ENCODE measurements at regions not wholly inside any gene's neighbourhood (a gene's known extent, or its start where the extent isn't known, plus 50 kb on each side); places are given as distances from the start of the nearest gene placed in this dataset.

DNA sequence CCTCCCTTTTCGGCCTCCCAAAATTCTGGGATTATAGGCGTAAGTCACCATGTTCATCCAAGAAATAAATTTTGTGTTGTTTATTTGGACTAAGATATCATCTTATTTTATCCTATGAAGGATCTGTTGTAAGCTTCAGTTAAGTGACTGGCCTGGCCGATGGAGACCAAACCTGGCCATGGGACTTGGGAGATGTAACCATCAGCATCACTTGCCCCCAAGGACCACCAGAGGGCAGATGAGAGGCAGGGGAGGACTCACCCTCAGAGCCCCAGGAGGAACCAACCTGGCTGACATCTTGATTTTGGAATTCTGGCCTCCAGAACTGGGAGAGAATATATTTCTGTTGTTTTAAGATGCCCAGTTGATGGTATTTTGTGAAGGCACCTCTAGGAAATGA is 266.7 kb downstream of the CDH26 start:
- Histone ChIP-seq H3K4me3 (ENCODE audit: insufficient read depth, low read length, poor library complexity, severe bottlenecking) (no peak overlapping the region), H3K27ac (ENCODE audit: low read depth, low read length) (no peak overlapping the region), H3F3A (ENCODE audit: insufficient read depth) (no peaks in the 10 kb centered on the region), H3K27me3 (ENCODE audit: low read length) (no peaks in the 10 kb centered on the region), H3K9me3 (ENCODE audit: insufficient read depth, low read length) (0 out of 2 replicates have a peak, but pooled peaks cover 4% of the 10 kb centered on the region), H3K9ac (ENCODE audit: low read length) (no peak overlapping the region), H4K20me1 (ENCODE audit: low read depth, low read length) (no peaks in the 10 kb centered on the region), H3K79me2 (ENCODE audit: insufficient read depth, low read length) (no peaks in the 10 kb centered on the region), H3K4me2 (ENCODE audit: low read depth, low read length, poor library complexity, severe bottlenecking) (no peak overlapping the region), H3K9me2 (replicated peaks; ENCODE audit: insufficient read depth, low read length) (no peaks in the 10 kb centered on the region), H2AFZ (ENCODE audit: low read depth, low read length, severe bottlenecking) (no peak overlapping the region), H3K36me3 (ENCODE audit: low read length) (no peaks in the 10 kb centered on the region)
- peak; percentile 30 for TF ChIP-seq CTCF (IDR thresholded peaks at IDR 0.05; ENCODE audit: insufficient read depth, low read length, poor library complexity, severe bottlenecking)
- no peak for TF ChIP-seq EZH2phosphoT487 (conservative IDR thresholded peaks at IDR 0.05; ENCODE audit: low read length)

DNA sequence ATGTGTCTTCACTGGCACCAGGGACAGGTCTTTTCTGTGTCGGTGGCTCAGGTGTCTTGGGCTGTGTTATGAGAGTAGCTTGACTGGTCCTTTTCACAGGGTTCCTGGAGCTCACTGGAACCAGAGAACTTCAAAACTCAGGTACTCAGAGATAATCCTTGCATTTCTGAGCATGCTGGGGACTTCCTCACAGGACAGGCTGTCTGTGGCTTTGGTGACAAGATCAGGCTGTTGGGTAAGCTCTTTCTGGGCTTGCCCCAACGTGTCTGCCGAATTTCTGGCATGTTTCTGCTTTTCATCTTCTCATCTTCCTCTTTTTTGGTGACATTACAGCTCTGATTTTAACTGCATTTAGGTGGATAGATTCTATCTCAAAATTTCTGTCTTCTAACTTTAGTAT is 270.0 kb downstream of the CDH26 start:
- Histone ChIP-seq H3K36me3 (ENCODE audit: low read length) (no peaks in the 10 kb centered on the region), H3K79me2 (ENCODE audit: insufficient read depth, low read length) (no peaks in the 10 kb centered on the region), H3K27me3 (ENCODE audit: low read length) (no peaks in the 10 kb centered on the region), H4K20me1 (ENCODE audit: low read depth, low read length) (no peaks in the 10 kb centered on the region), H3K4me2 (ENCODE audit: low read depth, low read length, poor library complexity, severe bottlenecking) (no peak overlapping the region), H3K4me3 (ENCODE audit: insufficient read depth, low read length, poor library complexity, severe bottlenecking) (no peak overlapping the region), H3K9me2 (replicated peaks; ENCODE audit: insufficient read depth, low read length) (no peaks in the 10 kb centered on the region), H3F3A (ENCODE audit: insufficient read depth) (no peaks in the 10 kb centered on the region), H3K9ac (ENCODE audit: low read length) (no peak overlapping the region), H3K27ac (ENCODE audit: low read depth, low read length) (no peak overlapping the region), H3K9me3 (ENCODE audit: insufficient read depth, low read length) (0 out of 2 replicates have a peak, but pooled peaks cover 4% of the 10 kb centered on the region), H2AFZ (ENCODE audit: low read depth, low read length, severe bottlenecking) (no peak overlapping the region)
- TF ChIP-seq EZH2phosphoT487 (conservative IDR thresholded peaks at IDR 0.05; ENCODE audit: low read length), result no peak
- no peak for TF ChIP-seq CTCF (IDR thresholded peaks at IDR 0.05; ENCODE audit: insufficient read depth, low read length, poor library complexity, severe bottlenecking)

- Histone ChIP-seq H3K4me2 (ENCODE audit: low read depth, low read length, poor library complexity, severe bottlenecking) (no peak overlapping the region), H3K27ac (ENCODE audit: low read depth, low read length) (no peak overlapping the region), H3K9ac (ENCODE audit: low read length) (no peak overlapping the region), H3K79me2 (ENCODE audit: insufficient read depth, low read length) (no peaks in the 10 kb centered on the region), H3K27me3 (ENCODE audit: low read length) (no peaks in the 10 kb centered on the region), H3K36me3 (ENCODE audit: low read length) (no peaks in the 10 kb centered on the region), H3K9me3 (ENCODE audit: insufficient read depth, low read length) (no peaks in the 10 kb centered on the region), H3F3A (ENCODE audit: insufficient read depth) (no peaks in the 10 kb centered on the region), H4K20me1 (ENCODE audit: low read depth, low read length) (no peaks in the 10 kb centered on the region), H3K4me3 (ENCODE audit: insufficient read depth, low read length, poor library complexity, severe bottlenecking) (no peak overlapping the region), H3K9me2 (replicated peaks; ENCODE audit: insufficient read depth, low read length) (no peaks in the 10 kb centered on the region), H2AFZ (ENCODE audit: low read depth, low read length, severe bottlenecking) (no peak overlapping the region)
- no peak for TF ChIP-seq CTCF (IDR thresholded peaks at IDR 0.05; ENCODE audit: insufficient read depth, low read length, poor library complexity, severe bottlenecking)
These were observed 274.2 kb downstream of the CDH26 start for GRCh38 chr20:60232380-60232779.
